Endothelial cell of umbilical vein (primary cell): ENCODE measurements at regions not wholly inside any gene's neighbourhood (a gene's known extent, or its start where the extent isn't known, plus 50 kb on each side); places are given as distances from the start of the nearest gene placed in this dataset.

ENCODE experiments used
- BruUV-seq: library from RNA; stranded (reverse); fragments of 400-500 nt; replicated peaks from 2 replicates; lab custom pipeline; 2021; lab: Mats Ljungman, UMichigan
- CTCF ChIA-PET: fragments of 300-600, 350-600 bp; sonication (Branson Sonifier 250); formaldehyde crosslinking; loops from one replicate; lab custom pipeline; 2021; ENCODE audit warnings: antibody characterized with exemption, inconsistent platforms; lab: Charles Lee
- POLR2A ChIA-PET: fragments of 300-600, 350-600 bp; sonication (Branson Sonifier 250); formaldehyde crosslinking; loops from one replicate; lab custom pipeline; 2021; ENCODE audit warnings: antibody characterized with exemption, inconsistent platforms; lab: Charles Lee
- DNase-seq: peaks from one replicate; pipeline ENCODE4 v3.0.0-alpha.2; 2011; ENCODE audit warnings: low read depth, low spot score
- FAIRE-seq: peaks from 2 replicates; lab custom pipeline; 2011; peaks lifted over from hg19 to GRCh38; lab: Jason Lieb, UNC
- H2AFZ ChIP-seq: 2 replicates; pipeline ENCODE4 v1.6.0; 2012; ENCODE audit warnings: low read depth, low read length, control low read depth, inconsistent platforms
- H3K27ac ChIP-seq: 2 replicates; pipeline ENCODE4 v1.5.1; 2011; ENCODE audit warnings: low read depth, mild to moderate bottlenecking, control low read depth, low read length, moderate library complexity; ENCODE audit not compliant: insufficient read depth
- H3K27me3 ChIP-seq, 2 experiments: 2 replicates each; pipeline versions ENCODE4 v1.6.0 to v1.6.1; 2011; ENCODE audit warnings: low read length in 2 of 2, mixed read lengths in 1 of 2; ENCODE audit not compliant: control insufficient read depth in 2 of 2, insufficient read depth in 2 of 2
- H3K36me3 ChIP-seq, 2 experiments: 2 replicates in 1 of 2; 3 replicates in 1 of 2; pipeline ENCODE4 v1.5.1; 2011; ENCODE audit warnings: low read length in 2 of 2, mild to moderate bottlenecking in 1 of 2, moderate library complexity in 1 of 2; ENCODE audit not compliant: control insufficient read depth in 2 of 2, insufficient read depth in 2 of 2; ENCODE audit errors: extremely low read depth in 1 of 2
- H3K4me1 ChIP-seq: 3 replicates; pipeline ENCODE4 v1.5.1; 2011; ENCODE audit warnings: mild to moderate bottlenecking, low read length; ENCODE audit not compliant: control insufficient read depth, insufficient read depth; ENCODE audit errors: extremely low read depth
- H3K4me2 ChIP-seq: 2 replicates; pipeline ENCODE4 v1.6.1; 2011; ENCODE audit warnings: low read length, control low read depth, mixed read lengths; ENCODE audit not compliant: insufficient read depth
- H3K4me3 ChIP-seq, 3 experiments: fragments of 200-600 bp in 1 of 3; sonication (generic), shearing (Covaris generic) in 1 of 3; replicated peaks in 1 of 3; 2 replicates each; pipeline ENCODE4 v1.5.1; 2011 to 2016; ENCODE audit warnings: control low read depth in 3 of 3, low read length in 3 of 3, mild to moderate bottlenecking in 2 of 3, inconsistent platforms in 1 of 3, low read depth in 1 of 3, moderate library complexity in 1 of 3; ENCODE audit not compliant: insufficient read depth in 1 of 3
- H3K79me2 ChIP-seq: 2 replicates; pipeline ENCODE4 v1.6.0; 2012; ENCODE audit warnings: low read length, inconsistent platforms; ENCODE audit not compliant: control insufficient read depth, insufficient read depth
- H3K9ac ChIP-seq: replicated peaks from 2 replicates; pipeline ENCODE3; 2011; ENCODE audit warnings: low read length, control low read depth; ENCODE audit not compliant: insufficient read depth; ENCODE audit errors: extremely low read depth
- H3K9me1 ChIP-seq: replicated peaks from 3 replicates; pipeline ENCODE4 v1.6.0; 2011; ENCODE audit warnings: mild to moderate bottlenecking, low read length; ENCODE audit not compliant: control insufficient read depth, insufficient read depth; ENCODE audit errors: extremely low read depth
- H3K9me3 ChIP-seq: replicated peaks from 2 replicates; pipeline ENCODE4 v1.5.1; 2012; ENCODE audit warnings: low read length, inconsistent platforms; ENCODE audit not compliant: control insufficient read depth, insufficient read depth
- H4K20me1 ChIP-seq: replicated peaks from 2 replicates; pipeline ENCODE3; 2011; ENCODE audit warnings: mild to moderate bottlenecking, low read length; ENCODE audit not compliant: control insufficient read depth, insufficient read depth; ENCODE audit errors: extremely low read depth
- CTCF ChIP-seq, 2 donors: IDR thresholded peaks; 1 replicate in 1 of 2; 2 replicates in 1 of 2; pipeline ENCODE4 v1.5.1; 2011; ENCODE audit warnings: low read length in 2 of 2, mild to moderate bottlenecking in 2 of 2, moderate library complexity in 2 of 2, control low read depth in 1 of 2, inconsistent platforms in 1 of 2, low read depth in 1 of 2; ENCODE audit not compliant: insufficient read depth in 1 of 2; ENCODE audit errors: extremely low read depth in 1 of 2
- EZH2 ChIP-seq: IDR thresholded peaks from 2 replicates; pipeline ENCODE4 v1.6.1; 2012; ENCODE audit warnings: borderline replicate concordance, low read depth, mild to moderate bottlenecking, moderate library complexity, low read length, inconsistent platforms; ENCODE audit not compliant: severe bottlenecking
- FOS ChIP-seq: IDR thresholded peaks from 2 replicates; pipeline ENCODE4 v1.6.1; 2011; ENCODE audit warnings: mild to moderate bottlenecking, low read length, moderate library complexity, borderline replicate concordance; ENCODE audit not compliant: insufficient read depth
- GATA2 ChIP-seq: IDR thresholded peaks from 2 replicates; pipeline ENCODE4 v1.7.0; 2011; ENCODE audit warnings: low read depth, mild to moderate bottlenecking, moderate library complexity, mixed read lengths, low read length; ENCODE audit not compliant: insufficient read length, insufficient read depth
- JUN ChIP-seq: IDR thresholded peaks from 2 replicates; pipeline ENCODE4 v1.6.1; 2011; ENCODE audit warnings: borderline replicate concordance, low read depth; ENCODE audit not compliant: insufficient read length, insufficient read depth
- MAX ChIP-seq: IDR thresholded peaks from 2 replicates; pipeline ENCODE4 v1.6.1; 2011; ENCODE audit not compliant: insufficient read depth, insufficient read length
- MYC ChIP-seq: IDR thresholded peaks from one replicate; pipeline ENCODE4 v1.6.1; 2011; ENCODE audit warnings: mild to moderate bottlenecking, low read depth, low read length
- POLR2AphosphoS5 ChIP-seq: IDR thresholded peaks from 2 replicates; pipeline ENCODE4 v1.6.1; 2012; ENCODE audit warnings: low read depth, mild to moderate bottlenecking, control low read depth, low read length, moderate library complexity; ENCODE audit not compliant: insufficient read depth
- dilution Hi-C: fragments of 300-500 bp; cut with MboI; formaldehyde crosslinking; loops from one replicate; pipeline ENCODE4 v1.15.0; 2019; ENCODE audit warnings: low sequenced_read_pairs; ENCODE audit not compliant: extremely low pct_ligation_motif_present
- intact Hi-C: fragments of 100-400 bp; cut with micrococcal nuclease; formaldehyde crosslinking; loops from one replicate; pipeline ENCODE4 v1.10.0; 2022

- POLR2A ChIA-PET = no interaction called here
- FAIRE-seq (no peak), DNase-seq (no peak)
- CTCF ChIA-PET = interaction anchor here (1.1 kb wide), 2 partner anchors 109 to 521 kb away, joined by 4 to 5 read pairs; partner anchors contain the start of gene FUT8
- Histone ChIP-seq H3K27me3 (no peaks in the 10 kb centered on the region), H3K79me2 (no peaks in the 10 kb centered on the region), H3K9me3 (no peaks in the 10 kb centered on the region), H2AFZ (no peak overlapping the region), H3K4me3 (no peak overlapping the region), H3K4me1 (no peaks in the 10 kb centered on the region), H3K36me3 (no peaks in the 10 kb centered on the region), H3K9me1 (no peaks in the 10 kb centered on the region), H3K4me2 (no peak overlapping the region), H3K27ac (no peak overlapping the region), H3K9ac (no peak overlapping the region), H4K20me1 (no peaks in the 10 kb centered on the region)
- TF ChIP-seq CTCF (IDR thresholded peaks at IDR 0.05; ENCODE audit: extremely low read depth in 1 of 2, insufficient read depth in 1 of 2, low read depth in 1 of 2, low read length in 2 of 2) (no peak), JUN (no peak), MYC (no peak), MAX (no peak), EZH2 (no peak), GATA2 (no peak), POLR2AphosphoS5 (no peak), FOS (no peak)
- dilution Hi-C loops (no loop called here), intact Hi-C loops (no loop called here)
- BruUV-seq = no TSS peak
These were observed 108.7 kb upstream of the FUT8 start for GRCh38 chr14:65303899-65304222.
